Hematopoietic multipotent progenitor cell (in vitro differentiated cells): ENCODE measurements at regions not wholly inside any gene's neighbourhood (a gene's known extent, or its start where the extent isn't known, plus 50 kb on each side); places are given as distances from the start of the nearest gene placed in this dataset.

Experiments
- DNase-seq, 3 donors: peaks; one replicate each; pipeline ENCODE4 v3.0.0-alpha.2; 2011 to 2015; ENCODE audit warnings: low read depth in 2 of 3, low spot score in 2 of 3

DNA sequence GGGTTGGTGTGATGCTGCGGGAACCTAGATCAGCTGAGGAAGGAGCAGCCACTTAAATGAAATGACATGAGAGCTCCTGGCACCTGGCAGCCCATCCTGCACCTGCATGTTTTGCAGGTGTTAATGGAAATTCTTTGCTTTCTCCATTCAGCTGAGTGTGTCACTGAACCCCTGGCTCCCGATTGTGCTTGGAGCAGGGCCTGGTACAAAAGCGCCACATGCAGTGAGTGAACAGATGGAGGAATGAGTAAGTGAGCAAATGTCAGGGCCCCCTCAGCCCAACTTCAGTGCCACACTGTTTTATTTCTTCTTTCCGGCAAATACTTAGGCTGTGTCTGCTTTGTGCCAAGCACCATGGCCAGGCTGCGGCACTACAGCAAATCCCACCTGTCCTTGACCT lies 132.2 kb downstream of the ASB7 start:
- DNase-seq, result no peak

DNA sequence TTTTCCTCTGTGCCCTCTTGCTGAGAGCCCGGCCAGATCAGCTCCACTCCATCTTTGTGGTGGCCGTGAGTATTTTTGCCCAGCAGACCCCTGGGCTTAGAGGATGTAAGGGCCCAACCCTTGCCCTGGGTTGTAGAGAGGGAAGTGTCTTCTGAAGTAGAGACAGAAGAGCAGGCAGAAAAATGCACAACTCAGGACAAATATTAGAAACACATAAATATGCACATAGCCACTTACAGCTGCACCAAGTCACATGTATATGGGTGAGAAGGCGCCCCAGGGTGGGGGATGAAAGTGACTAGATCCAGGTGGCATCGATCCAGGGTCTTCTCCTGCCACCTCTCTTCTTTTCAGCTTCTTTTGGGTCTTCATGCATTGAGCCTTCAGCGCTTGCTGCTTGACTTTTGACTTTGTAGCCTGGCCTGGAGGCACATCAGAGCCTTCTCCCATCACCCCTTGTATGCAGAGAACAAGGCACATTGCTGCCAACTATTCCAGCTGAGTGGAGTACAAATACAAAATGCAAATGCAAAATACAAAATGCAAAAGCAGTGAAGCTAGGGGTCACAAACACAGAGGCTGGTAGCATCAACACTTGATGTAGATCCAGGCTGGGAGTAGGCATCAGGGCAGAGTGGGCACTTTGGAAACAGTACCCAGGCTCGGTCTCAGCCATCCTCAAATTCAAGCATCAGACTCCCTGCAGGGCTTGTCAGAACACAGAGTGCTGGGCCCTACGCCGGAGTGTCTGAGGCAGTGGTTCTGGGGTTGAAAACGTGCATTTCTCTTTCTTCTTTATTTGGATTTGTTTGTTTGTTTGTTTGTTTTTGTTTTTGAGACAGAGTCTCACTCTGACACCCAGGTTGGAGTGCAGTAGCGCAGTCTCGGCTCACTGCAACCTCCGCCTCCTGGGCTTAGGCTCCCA lies 133.0 kb downstream of the ASB7 start:
- no peak for DNase-seq

DNA sequence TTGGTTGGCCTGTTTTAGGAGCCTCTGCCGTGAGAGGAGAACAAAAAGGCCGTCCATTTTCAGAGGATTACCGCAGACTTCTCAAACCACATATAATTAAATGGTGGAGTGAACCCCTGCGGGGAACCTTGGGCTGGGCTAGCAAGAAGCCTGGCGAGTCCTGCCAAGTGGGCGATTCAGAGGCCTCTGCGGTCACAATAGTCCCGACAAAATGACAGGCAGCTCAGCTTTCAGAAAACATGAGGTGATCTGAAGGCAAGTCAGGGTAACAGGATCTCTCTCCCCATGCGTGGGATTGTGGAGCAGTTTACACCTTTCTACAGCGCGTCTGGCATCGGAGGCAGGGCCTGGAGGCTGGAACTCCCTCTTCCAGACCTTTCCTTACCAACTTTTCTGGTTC lies 134.8 kb downstream of the ASB7 start:
- DNase-seq, result no peak

DNA sequence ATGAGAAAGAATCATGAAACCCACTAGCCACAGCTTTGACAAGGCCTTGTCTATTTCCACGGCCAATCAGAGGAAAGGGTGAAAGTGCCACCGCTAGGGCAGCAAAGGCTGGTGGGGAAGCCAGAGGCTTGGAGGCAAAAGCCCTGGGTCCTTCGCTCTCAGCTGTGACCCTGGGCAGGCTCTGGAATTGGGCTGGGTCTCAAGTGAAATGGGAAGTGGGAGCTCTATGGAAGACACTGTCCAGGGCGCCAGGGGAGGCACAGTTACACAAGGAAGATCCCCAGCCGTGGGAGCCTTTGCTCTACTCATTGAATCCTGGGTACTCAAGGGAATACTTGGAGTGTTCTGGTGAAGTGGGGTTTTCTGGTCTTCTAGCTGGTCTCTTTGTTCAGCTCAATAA lies 136.2 kb downstream of the ASB7 start:
- DNase-seq, result no peak

DNA sequence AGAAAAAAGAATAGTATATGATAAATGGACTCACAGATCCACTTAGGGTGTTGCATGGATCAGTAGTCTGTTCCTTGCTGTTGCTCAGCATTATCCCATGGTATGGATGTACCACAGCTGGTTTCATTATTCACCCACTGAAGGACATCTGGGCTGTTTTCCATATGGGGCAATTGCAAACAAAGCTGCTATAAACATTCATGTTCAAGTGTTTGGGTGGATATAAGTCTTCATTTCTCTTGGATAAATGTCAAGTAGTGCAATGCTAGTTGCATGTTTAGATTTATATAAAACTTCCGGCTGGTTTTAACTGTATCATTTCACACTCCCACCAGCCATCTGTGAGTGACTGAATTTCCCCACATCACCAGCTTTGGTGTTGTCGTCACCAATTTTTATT lies 137.7 kb downstream of the ASB7 start:
- no peak for DNase-seq

DNA sequence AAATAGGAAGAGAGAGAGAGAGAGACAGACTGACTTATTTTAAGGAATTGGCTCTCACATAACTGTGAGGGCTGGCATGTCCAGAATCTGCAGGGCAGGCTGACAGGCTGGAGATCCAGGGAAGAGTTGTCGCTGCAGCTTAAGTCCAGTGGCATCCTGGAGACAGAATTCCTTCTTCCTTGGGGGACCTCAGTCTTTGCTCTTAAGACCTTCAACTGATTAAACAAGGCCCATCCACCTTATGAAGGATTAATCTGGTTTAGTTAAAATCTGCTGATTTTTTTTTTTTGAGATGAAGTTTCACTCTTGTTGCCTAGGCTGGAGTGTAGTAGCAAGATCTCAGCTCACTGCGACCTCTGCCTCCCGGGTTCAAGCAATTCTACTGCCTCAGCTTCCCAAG lies 128.0 kb upstream of the ALDH1A3 start:
- no peak for DNase-seq

DNA sequence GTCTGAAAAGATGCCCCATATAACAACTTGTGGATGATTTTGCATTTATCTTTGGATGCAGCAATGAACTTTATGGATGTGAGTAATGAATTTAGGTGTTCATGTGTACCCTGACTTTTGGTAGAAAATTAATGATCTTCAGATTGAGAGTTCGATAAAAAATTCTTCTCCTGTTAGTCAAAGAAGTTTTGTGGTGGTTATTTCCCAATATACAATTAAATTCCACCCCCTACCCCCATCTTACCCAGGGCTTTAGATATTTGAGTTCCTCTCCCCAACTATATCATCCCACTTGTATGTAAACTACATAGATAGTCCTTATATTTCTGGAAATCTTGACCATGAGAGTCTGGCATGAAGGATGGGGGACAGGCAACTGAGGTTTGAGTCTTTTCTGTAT lies 126.1 kb upstream of the ALDH1A3 start:
- no peak for DNase-seq

DNA sequence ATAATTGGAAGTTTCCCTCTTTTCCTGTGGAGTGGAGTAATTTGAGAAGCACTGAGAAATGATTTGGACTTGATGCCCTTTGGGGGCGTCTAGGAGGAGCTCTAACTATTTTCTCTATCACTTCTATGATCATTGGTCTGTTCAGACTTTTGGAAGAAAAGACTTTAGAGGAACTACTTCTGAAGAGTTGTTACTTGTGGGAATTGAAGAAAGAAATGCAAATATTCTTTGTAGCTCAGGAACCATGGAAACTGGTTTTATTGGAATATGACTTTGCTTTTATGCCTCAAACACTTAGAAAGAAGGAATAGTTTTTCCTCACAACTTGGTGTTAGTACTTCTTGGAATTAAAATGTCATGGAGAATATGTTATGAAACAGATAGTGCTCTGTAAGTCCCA lies 122.0 kb upstream of the ALDH1A3 start:
- no peak for DNase-seq

DNA sequence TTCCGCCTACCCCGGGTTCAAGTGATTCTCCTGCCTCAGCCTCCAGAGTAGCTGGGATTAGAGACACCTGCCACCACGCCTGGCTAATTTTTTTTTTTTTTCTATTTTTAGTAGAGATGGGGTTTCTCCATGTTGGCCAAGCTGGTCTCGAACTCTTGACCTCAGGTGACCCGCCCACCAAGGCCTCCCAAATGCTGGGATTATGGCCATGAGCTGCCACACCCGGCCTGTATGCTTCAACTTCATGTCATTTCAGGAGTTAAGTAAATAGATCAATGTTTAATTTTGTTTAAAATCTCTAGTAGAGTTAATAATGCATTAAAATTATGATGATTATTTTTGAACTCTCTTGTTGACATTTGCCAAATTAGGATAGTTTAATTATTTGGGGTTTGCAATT lies 121.1 kb upstream of the ALDH1A3 start:
- DNase-seq, result no peak

DNA sequence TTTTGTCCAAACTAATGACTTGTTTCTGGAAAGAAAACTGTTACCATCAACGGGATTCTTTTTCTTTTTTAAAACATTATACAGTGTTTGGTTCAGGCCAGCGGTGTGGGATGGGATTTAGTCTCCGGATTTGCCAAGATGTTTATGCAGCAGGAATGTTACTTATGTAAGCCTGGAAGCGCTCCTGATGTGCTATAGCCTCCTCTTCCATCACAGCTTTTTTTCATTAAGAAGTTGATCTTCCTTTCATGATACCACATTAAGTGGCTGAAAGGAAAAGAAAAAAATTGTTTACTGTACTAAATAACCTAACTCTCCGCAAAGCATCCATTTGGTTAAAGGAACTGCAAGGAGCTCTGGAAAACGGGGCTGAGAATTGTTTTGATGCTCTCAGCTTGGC lies 120.5 kb upstream of the ALDH1A3 start:
- no peak for DNase-seq

DNA sequence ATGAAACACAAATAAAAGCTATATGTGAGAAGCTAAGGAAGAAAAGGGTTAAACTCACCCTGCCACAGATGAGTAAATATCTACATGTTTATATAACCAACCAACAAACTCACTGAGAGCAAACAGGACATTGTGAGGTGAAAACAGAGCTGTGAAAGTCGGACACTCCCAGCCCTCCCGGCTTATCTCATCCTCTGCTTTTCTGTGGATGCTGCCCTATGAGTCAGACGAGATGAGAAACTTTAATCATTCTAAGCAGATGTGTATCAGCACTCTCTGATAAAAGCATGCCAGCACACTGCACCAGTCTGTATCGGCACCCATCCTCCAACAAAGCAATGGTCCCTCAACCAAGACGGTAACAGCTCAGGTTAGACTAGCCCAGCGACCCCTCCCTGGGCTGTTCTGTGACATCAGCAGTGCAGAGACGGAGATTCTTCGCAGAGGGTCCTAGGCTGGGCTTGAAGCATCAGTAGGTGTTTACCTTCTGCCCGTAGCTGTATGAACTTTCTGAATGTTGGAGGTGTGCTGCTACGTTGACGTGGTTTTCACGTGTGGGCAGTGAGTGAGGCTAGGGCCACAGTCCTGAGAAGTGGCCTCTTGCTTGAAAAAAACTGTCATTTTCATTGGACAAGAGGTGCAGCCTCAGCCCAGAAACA lies 119.8 kb upstream of the ALDH1A3 start:
- DNase-seq, result no peak

DNA sequence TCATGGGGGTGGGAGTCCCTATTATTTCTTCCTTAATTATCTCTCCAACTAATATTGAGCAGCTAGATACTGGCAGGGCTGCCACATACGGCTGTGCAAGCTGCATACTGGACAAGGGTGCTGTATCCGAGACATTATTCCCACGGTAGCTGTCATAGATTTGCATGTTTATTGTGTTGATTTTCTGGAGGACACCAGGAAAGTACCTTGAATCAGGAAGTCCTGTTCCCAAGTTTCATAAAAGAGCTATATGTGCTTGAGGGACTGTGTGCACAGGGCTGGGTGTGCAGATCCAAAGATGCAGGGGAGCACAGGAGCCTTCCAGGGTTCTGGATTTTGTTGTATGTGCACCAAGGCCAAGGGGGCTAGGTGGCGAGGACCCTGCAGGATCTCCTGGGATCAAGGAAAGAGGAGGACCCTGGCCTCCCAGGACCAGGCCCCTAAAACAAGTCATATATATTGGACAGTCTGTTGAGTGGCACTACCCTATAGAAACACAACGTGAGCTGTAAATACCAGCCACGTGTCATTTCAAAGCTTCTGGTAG lies 119.2 kb upstream of the ALDH1A3 start:
- no peak for DNase-seq

DNA sequence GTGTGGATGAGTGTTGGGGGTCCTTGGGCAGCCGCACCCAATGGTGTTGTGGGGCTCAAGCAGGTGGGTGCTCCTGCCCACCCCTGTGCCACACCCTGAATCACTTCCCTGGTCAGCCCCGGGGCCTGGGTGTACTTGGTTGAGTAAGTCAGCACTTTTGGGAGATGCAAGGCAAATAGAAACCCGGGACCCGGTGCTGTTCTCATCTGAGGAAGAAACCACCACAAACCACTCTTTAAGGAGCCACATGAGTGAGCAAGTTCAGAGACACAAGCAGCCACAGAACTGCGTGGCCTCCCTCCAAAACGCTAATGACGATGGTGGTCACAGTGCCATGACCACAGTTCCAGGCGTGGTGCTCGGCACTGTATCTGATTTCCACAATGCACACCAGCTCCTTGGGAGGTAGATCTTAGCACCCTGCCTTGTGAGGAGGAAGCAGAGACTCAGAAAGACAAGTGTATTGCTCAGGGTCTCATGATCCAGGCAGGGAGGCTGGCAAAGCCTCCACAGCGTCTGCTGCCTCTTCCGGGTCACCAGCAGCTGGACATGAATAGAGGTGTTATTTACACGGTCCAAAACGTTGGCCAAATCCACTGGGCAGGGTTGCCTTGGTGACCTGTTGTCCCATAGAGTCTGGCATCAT lies 118.2 kb upstream of the ALDH1A3 start:
- no peak for DNase-seq

DNA sequence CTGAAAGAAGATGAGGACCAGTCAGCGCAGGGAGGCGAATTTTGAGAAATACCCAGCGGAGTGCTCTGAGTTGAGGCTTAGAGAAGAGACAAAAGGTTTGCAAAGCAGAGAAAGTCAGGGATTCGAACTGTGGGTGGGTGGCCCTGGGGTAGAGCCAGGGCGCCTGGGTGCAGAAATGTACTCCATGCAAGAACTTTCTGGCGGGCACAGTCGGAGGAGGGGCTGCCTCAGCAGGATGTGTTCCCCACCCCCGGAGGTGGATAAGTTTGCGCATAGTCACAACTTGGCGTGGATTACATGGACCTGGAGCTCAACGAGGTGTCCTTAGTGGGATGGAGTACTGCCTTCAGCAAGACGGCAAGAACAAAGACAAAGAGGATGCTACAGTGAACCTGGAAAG lies 117.3 kb upstream of the ALDH1A3 start:
- DNase-seq, result no peak

DNA sequence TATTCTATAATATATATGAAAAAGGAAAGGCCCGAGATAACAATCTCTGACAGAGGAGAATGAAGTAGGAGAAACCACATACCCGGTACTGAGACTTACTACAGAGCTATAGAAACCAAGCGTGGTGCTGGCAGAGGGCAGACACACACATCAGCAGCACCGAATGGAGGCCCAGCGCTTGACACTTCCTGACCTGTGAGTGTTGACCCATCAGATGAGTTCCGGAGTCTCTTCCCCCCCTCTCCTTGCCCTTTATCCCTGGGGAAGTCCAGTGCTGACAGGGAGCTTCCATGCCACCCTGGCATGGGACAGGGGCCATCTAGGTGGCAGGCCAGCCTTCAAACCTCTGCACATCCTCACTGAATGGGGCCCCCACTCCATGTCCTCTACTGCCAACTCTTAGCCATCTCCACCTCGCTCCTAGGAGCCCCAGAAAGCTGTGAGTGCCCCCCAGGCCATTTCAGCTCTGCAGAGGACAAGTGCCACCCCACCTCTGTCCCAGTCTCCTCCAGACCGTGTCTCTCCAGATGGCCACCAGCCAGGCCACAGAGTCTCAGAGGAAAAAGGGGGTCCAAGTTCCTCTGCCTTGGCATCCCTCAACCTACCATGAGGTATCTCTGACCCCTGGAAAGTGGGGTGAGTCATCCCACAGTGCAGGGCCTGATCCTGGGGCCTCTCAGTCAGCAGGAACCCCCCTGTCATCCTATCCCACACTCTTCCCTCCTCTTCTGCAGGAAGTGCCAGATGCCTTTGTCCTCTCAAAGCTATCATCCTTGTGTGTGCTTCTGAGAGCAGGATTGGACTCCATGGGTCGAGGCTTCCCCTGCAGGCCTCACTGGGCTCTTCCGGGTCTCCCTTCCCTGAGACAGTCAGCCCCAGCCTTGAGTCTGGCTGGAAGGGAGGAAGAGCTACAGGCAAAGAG lies 116.5 kb upstream of the ALDH1A3 start:
- DNase-seq, result no peak

DNA sequence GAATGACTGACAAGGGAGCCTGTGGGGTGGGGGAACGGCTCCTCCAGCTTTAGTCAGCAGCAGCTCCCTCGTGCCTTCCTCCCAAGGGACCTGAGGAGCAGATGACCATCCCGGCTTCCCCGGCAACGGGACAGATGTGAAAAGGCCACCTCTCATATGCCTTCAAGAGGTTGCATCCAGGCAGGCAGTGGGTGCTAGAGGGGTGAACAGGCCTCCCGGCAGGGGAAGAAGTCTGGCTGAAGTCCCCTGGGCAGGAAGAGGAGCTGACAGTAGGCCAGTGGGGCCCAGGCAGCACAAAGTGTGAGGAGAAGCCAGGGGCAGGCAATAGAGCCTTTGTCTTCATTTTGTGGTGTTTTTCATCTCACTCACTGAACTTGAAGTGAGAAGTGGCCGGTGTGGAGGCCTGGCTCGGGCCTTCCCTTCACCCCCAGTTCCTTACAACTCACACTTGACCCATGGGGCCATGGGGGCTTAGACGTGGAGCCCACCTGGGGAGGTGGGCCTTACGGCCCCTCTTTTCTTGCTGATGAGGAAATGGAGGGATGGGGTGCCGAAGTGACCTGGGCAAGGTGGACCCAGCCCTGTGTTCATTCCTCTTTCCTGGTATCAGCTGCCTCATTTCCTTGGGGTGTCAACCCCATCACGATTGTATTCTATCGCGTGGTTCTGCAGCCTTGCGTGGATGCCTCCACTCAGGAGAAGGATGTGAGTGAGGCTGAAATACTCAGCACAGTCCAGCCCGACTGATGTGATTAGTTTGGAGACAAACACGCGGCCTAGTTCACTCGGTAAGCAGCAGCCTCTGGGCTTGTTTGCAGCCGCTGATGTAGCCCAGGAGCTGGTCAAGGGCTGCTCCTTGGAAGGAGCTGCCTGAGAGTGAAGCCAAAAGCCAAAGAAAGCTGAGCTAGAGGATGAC lies 115.5 kb upstream of the ALDH1A3 start:
- no peak for DNase-seq

DNA sequence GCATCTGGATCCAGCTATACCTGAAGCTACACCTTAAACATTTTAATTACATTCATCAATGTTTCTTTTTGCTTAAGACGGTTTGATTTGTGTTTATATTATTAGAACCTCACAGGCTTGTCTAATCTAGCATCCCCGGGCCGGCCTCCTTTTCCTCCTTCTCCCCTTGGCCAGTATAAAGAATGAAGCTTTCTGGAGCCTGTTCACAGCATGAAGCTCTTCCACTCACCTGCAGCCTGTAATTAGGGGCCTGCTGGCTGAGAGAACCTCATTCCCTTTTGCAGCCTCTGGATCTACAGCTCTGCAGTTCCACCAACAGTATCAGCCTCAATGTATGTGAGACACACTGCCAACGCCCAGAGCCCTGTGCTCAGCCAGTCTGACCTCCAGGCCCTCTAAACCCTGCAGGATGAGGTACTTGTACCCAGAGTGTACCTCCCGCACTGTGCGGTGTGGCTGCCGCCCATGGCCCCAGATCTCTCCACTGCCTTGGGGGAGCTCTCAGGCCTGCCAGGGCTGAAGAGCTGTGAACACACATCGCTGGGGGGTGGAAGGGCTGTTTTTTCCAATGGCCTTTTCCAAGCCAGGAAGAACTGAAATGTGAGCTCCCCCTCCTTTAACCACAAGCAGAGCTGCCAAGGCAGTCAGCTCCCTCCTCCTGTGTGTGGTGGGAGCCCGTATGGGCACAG lies 114.7 kb upstream of the ALDH1A3 start:
- peak in 1 of 3 donors; percentile 60 for DNase-seq

DNA sequence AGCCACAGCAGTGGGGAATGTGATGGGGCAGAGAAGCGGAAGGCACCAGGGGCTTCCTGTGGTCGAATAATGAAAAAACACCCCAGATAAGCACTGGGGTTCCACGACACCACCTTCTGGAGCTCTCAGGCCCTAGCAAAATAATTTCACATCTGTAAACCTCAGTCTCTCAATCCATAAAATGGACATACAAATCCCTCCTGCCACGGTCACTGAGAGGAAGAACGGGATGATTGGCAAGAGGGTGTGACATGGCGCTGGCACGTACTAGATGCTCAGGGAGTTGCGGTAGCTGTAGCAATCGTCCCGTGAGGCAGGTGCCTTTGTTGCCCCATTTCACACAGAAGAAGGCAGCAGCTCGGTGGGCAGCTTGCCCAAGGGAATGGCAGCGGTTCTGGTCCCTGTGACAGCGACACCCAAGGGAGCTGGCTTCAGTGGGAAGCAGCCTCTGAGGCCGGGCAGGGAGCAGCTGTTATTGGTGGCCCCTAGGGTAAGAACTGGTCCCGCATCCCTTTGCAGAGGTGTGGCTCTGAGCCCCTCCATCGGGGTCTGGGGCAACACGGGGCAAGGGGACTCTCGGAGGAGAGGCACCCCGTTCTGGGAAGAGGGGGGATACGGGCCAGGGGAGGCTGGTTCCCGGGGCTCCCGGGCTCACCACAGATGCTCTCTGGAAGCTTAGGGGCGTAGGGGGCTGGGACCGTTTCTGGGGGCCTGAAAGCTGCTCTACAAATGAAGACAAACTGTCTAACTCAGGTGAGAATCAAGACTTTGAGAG lies 114.0 kb upstream of the ALDH1A3 start:
- peak in 1 of 3 donors; percentile 26 for DNase-seq
